CD4-positive, CD25-positive, alpha-beta regulatory T cell (primary cell): ENCODE measurements at regions not wholly inside any gene's neighbourhood (a gene's known extent, or its start where the extent isn't known, plus 50 kb on each side); places are given as distances from the start of the nearest gene placed in this dataset.

Experiments
- ATAC-seq, 2 donors: fragments of 150-1000 bp; cut with Tn5 transposase; one replicate each; pipeline ENCODE4 v1.10.0; 2021; ENCODE audit warnings: low read depth in 2 of 2, moderate number of reproducible peaks in 2 of 2, moderate library complexity in 1 of 2
- DNase-seq, 3 donors: peaks; one replicate each; pipeline versions ENCODE4 v3.0.0 to v3.0.0-alpha.2; 2012 to 2022; ENCODE audit warnings: mixed read lengths in 1 of 3
- H3K27ac ChIP-seq: one replicate; pipeline ENCODE4 v1.7.0; 2013; ENCODE audit warnings: mild to moderate bottlenecking, low read length; ENCODE audit not compliant: insufficient read depth, poor library complexity, severe bottlenecking
- H3K27me3 ChIP-seq: one replicate; pipeline ENCODE4 v1.7.0; 2013; ENCODE audit warnings: low read length; ENCODE audit not compliant: control insufficient read depth, insufficient read depth
- H3K36me3 ChIP-seq: one replicate; pipeline ENCODE4 v1.7.0; 2013; ENCODE audit warnings: mild to moderate bottlenecking, low read length, moderate library complexity; ENCODE audit not compliant: control insufficient read depth, insufficient read depth
- H3K4me1 ChIP-seq: 2 replicates; pipeline ENCODE4 v1.7.0; 2013; ENCODE audit warnings: mild to moderate bottlenecking, low read length; ENCODE audit not compliant: insufficient read depth, control insufficient read depth, poor library complexity, severe bottlenecking
- H3K4me3 ChIP-seq: one replicate; pipeline ENCODE4 v1.7.0; 2013; ENCODE audit warnings: low read depth, mild to moderate bottlenecking, low read length, moderate library complexity
- H3K9me3 ChIP-seq, 2 experiments: 1 replicate in 1 of 2; 2 replicates in 1 of 2; pipeline ENCODE4 v1.7.0; 2013; ENCODE audit warnings: low read length in 2 of 2, mild to moderate bottlenecking in 1 of 2, moderate library complexity in 1 of 2; ENCODE audit not compliant: control insufficient read depth in 2 of 2
- H3K27ac Mint-ChIP-seq, 3 donors: one replicate each; pipeline ENCODE4 v1.8.0; 2020 to 2022; ENCODE audit warnings: mild to moderate bottlenecking in 3 of 3, mixed read lengths in 3 of 3, moderate library complexity in 2 of 3
- H3K27me3 Mint-ChIP-seq: one replicate; pipeline ENCODE4 v1.8.0; 2022; ENCODE audit warnings: mild to moderate bottlenecking, mixed read lengths
- H3K36me3 Mint-ChIP-seq: one replicate; pipeline ENCODE4 v1.8.0; 2020; ENCODE audit warnings: mixed read lengths
- H3K4me1 Mint-ChIP-seq, 4 donors: one replicate each; pipeline ENCODE4 v1.8.0; 2020 to 2022; ENCODE audit warnings: mixed read lengths in 4 of 4, mild to moderate bottlenecking in 1 of 4
- H3K4me3 Mint-ChIP-seq, 4 donors: one replicate each; pipeline ENCODE4 v1.8.0; 2020 to 2022; ENCODE audit warnings: mild to moderate bottlenecking in 4 of 4, mixed read lengths in 4 of 4, moderate library complexity in 3 of 4
- H3K9me3 Mint-ChIP-seq, 7 donors: one replicate each; pipeline ENCODE4 v1.8.0; 2020 to 2022; ENCODE audit warnings: mixed read lengths in 7 of 7, mild to moderate bottlenecking in 3 of 7, moderate library complexity in 2 of 7

DNA sequence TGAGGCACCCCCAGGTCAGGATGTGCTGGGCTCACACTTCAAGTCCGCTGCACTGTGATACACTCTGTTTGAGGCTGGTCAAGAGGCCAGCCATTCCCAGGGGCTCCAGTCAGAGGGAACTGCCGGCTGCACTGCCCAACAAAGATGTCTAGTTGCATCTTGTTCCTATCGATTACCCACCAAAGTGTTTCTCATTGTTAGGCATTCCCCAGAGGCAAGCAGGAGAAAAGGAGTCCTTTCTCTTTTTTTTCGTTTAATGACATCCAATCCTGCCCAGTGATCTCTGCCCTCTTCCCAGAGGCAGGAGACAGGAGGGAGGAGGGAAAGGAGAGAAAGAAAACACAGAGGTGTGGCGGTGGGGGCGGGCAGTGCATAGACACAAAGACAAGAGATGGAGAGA is 150.4 kb downstream of the OMA1 start:
- Histone ChIP-seq H3K36me3 (no peaks in the 10 kb centered on the region), H3K4me3 (no peak overlapping the region), H3K27ac (no peak overlapping the region), H3K9me3 (no peaks in the 10 kb centered on the region), H3K4me1 (no peaks in the 10 kb centered on the region), H3K27me3 (no peaks in the 10 kb centered on the region)
- ATAC-seq (no peak), DNase-seq (no peak)
- no peaks in the 10 kb centered on the region for H3K4me1 Mint-ChIP-seq
- no peak overlapping the region for H3K27ac Mint-ChIP-seq
- H3K36me3 Mint-ChIP-seq = no peaks in the 10 kb centered on the region
- peaks cover 0 to 1% (median 0%) of the 10 kb centered on the region in 7 donors for H3K9me3 Mint-ChIP-seq
- H3K27me3 Mint-ChIP-seq = peaks cover 7% of the 10 kb centered on the region
- no peak overlapping the region for H3K4me3 Mint-ChIP-seq

DNA sequence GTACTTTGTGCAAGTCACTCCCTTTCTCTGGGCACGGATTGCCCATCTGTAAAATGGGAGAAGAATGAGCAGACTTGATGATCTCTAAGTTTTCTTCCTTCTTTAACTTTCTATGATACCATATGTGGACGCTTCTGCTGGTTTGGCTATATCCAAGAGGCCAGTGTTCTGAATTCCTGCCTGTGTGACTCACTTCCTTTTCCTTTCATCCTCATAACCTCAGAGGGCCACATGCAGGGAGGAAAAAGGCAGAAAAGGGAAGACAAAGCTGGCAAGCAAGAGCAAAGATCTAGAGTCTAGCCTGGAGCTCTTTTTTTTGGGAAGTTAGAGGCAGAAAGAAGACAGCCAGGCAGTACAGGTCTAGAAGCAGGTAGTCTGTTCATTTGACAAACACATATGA is 151.2 kb downstream of the OMA1 start:
- no peaks in the 10 kb centered on the region for H3K4me1 Mint-ChIP-seq
- Histone ChIP-seq H3K4me1 (no peaks in the 10 kb centered on the region), H3K27ac (no peak overlapping the region), H3K27me3 (no peaks in the 10 kb centered on the region), H3K36me3 (no peaks in the 10 kb centered on the region), H3K9me3 (no peaks in the 10 kb centered on the region), H3K4me3 (no peak overlapping the region)
- no peak overlapping the region for H3K27ac Mint-ChIP-seq
- no peak for DNase-seq
- no peak for ATAC-seq
- peaks cover 7% of the 10 kb centered on the region for H3K27me3 Mint-ChIP-seq
- no peaks in the 10 kb centered on the region for H3K36me3 Mint-ChIP-seq
- peaks cover 0 to 1% (median 0%) of the 10 kb centered on the region in 7 donors for H3K9me3 Mint-ChIP-seq
- H3K4me3 Mint-ChIP-seq = no peak overlapping the region

DNA sequence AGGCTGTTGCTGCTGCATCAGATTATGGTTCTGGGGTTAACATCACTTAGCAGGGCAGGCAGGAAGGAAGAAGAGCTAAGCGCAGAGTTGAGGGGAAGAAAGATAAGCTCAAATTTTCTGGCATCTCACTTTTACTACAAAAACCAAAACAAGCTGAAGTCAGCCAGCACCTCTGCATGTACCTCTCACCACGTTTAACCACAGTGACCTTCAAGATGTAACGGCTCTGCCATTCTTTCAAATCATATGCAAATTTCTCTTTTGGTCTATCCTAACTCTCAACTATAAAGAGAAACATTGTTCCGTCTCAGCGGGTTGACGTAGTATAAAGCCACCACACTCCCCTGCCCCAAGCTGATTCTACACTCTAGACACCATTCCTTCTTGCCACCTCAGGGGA is 154.4 kb downstream of the OMA1 start:
- peaks cover 7% of the 10 kb centered on the region for H3K27me3 Mint-ChIP-seq
- Histone ChIP-seq H3K9me3 (no peaks in the 10 kb centered on the region), H3K4me1 (no peaks in the 10 kb centered on the region), H3K27me3 (no peaks in the 10 kb centered on the region), H3K27ac (no peak overlapping the region), H3K4me3 (peak overlapping the region; percentile 62), H3K36me3 (no peaks in the 10 kb centered on the region)
- ATAC-seq (peak; percentile 47 to 68), DNase-seq (peak in 2 of 3 donors; percentile 27 to 62)
- no peak overlapping the region for H3K4me3 Mint-ChIP-seq
- no peaks in the 10 kb centered on the region for H3K4me1 Mint-ChIP-seq
- no peak overlapping the region for H3K27ac Mint-ChIP-seq
- peaks cover 0 to 1% (median 0%) of the 10 kb centered on the region in 7 donors for H3K9me3 Mint-ChIP-seq
- H3K36me3 Mint-ChIP-seq = no peaks in the 10 kb centered on the region

DNA sequence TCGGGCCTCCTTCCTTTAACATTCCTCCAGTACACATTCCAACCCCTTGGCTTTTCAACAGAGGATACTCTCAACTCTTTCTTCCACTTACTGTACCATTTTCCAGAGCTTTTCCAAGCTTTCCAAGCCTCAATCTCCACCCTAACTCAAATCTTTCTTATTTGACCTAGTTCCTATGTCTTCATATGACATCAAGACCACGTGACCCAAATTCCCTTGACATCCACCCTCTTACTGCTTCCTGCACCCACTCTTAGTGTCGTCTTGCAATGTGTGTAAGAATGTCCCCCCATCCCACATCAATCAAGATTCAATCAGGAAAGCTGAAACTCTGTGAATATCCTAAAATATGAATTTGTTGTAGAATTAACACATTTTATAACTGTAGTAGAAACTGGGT is 155.0 kb downstream of the OMA1 start:
- Histone ChIP-seq H3K27ac (no peak overlapping the region), H3K4me1 (no peaks in the 10 kb centered on the region), H3K4me3 (peak overlapping the region; percentile 62), H3K27me3 (no peaks in the 10 kb centered on the region), H3K36me3 (no peaks in the 10 kb centered on the region), H3K9me3 (no peaks in the 10 kb centered on the region)
- H3K4me1 Mint-ChIP-seq = no peaks in the 10 kb centered on the region
- DNase-seq = no peak
- ATAC-seq = no peak
- peaks cover 7% of the 10 kb centered on the region for H3K27me3 Mint-ChIP-seq
- H3K27ac Mint-ChIP-seq = no peak overlapping the region
- H3K36me3 Mint-ChIP-seq = no peaks in the 10 kb centered on the region
- no peak overlapping the region for H3K4me3 Mint-ChIP-seq
- H3K9me3 Mint-ChIP-seq = peaks cover 0 to 1% (median 0%) of the 10 kb centered on the region in 7 donors

- Mint-ChIP-seq H3K27ac (no peak overlapping the region), H3K9me3 (peaks cover 0 to 1% (median 0%) of the 10 kb centered on the region in 7 donors), H3K4me3 (no peak overlapping the region), H3K4me1 (no peaks in the 10 kb centered on the region), H3K27me3 (peaks cover 7% of the 10 kb centered on the region), H3K36me3 (no peaks in the 10 kb centered on the region)
- Histone ChIP-seq H3K27me3 (no peaks in the 10 kb centered on the region), H3K9me3 (no peaks in the 10 kb centered on the region), H3K4me3 (no peak overlapping the region), H3K4me1 (no peaks in the 10 kb centered on the region), H3K36me3 (no peaks in the 10 kb centered on the region), H3K27ac (no peak overlapping the region)
- no peak for DNase-seq
- ATAC-seq = no peak
Observed at GRCh38 chr1:58391056-58391455, 155.5 kb downstream of the OMA1 start.

GRCh38 chr1:58390091-58390490 is 156.4 kb downstream of the OMA1 start:
- no peaks in the 10 kb centered on the region for H3K4me1 Mint-ChIP-seq
- H3K36me3 Mint-ChIP-seq = no peaks in the 10 kb centered on the region
- H3K27ac ChIP-seq = no peak overlapping the region
- no peaks in the 10 kb centered on the region for H3K9me3 ChIP-seq
- DNase-seq (no peak), ATAC-seq (no peak)
- no peak overlapping the region for H3K4me3 Mint-ChIP-seq
- H3K4me3 ChIP-seq = no peak overlapping the region
- no peaks in the 10 kb centered on the region for H3K9me3 Mint-ChIP-seq
- no peaks in the 10 kb centered on the region for H3K4me1 ChIP-seq
- H3K27ac Mint-ChIP-seq = no peak overlapping the region
- no peaks in the 10 kb centered on the region for H3K27me3 ChIP-seq
- H3K36me3 ChIP-seq = no peaks in the 10 kb centered on the region
- no peaks in the 10 kb centered on the region for H3K27me3 Mint-ChIP-seq

GRCh38 chr1:58380345-58380744 is 166.2 kb downstream of the OMA1 start:
- Mint-ChIP-seq H3K27ac (no peak overlapping the region), H3K4me1 (no peaks in the 10 kb centered on the region), H3K9me3 (peaks cover 0 to 20% (median 4%) of the 10 kb centered on the region in 7 donors), H3K27me3 (no peaks in the 10 kb centered on the region), H3K4me3 (no peak overlapping the region), H3K36me3 (no peaks in the 10 kb centered on the region)
- Histone ChIP-seq H3K27me3 (no peaks in the 10 kb centered on the region), H3K9me3 (peaks cover 0 to 5% of the 10 kb centered on the region in 2 experiments), H3K4me3 (no peak overlapping the region), H3K36me3 (no peaks in the 10 kb centered on the region), H3K4me1 (no peaks in the 10 kb centered on the region), H3K27ac (no peak overlapping the region)
- DNase-seq (no peak), ATAC-seq (no peak)

DNA sequence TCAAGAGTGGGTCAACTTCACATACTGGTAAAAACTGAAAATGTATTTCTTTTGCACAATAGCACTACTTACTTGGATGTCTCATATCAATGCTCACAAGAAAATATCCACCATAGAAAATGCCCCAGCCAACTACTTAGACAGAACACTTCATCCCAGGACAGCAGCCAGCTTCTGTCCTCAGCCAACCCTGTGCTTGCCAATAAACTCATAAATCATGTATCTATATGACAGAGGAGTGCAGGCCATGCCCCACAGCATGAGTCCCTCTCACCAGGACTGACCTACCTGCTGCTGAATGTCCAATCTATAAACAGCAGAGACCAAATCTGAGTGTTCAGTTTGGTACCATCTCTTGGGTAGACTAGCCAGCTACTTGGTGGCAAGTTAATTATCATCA is 179.3 kb downstream of the OMA1 start:
- H3K36me3 Mint-ChIP-seq = no peaks in the 10 kb centered on the region
- H3K9me3 ChIP-seq = peaks cover 0 to 6% of the 10 kb centered on the region in 2 experiments
- H3K4me1 Mint-ChIP-seq = no peaks in the 10 kb centered on the region
- no peak overlapping the region for H3K4me3 ChIP-seq
- DNase-seq (no peak), ATAC-seq (no peak)
- H3K27ac ChIP-seq = no peak overlapping the region
- no peak overlapping the region for H3K4me3 Mint-ChIP-seq
- no peaks in the 10 kb centered on the region for H3K4me1 ChIP-seq
- no peaks in the 10 kb centered on the region for H3K36me3 ChIP-seq
- peaks cover under 1 to 15% (median 4%) of the 10 kb centered on the region in 7 donors for H3K9me3 Mint-ChIP-seq
- no peaks in the 10 kb centered on the region for H3K27me3 Mint-ChIP-seq
- H3K27ac Mint-ChIP-seq = no peak overlapping the region
- H3K27me3 ChIP-seq = no peaks in the 10 kb centered on the region
